ENCODE measurements at regions not wholly inside any gene's neighbourhood (a gene's known extent, or its start where the extent isn't known, plus 50 kb on each side); places are given as distances from the start of the nearest gene placed in this dataset.

DNA sequence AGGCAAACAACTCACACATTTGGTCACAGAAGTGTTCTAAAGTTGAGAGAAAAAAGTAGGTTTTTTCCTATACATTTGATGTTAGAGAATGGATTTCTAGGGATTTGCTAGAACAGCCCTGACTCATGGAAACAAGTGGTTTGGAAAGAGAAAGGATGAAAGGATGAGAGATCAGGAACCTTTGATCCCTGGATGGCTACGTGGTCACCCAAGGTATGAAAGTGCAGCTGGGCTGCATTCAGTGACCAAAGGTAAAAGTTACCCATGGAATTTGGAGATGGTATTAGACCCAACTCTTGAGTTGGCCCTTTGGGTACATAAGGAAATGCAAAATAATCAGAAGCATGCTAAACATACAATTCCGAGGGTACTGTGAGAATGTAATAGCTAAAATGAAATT, 61.3 kb upstream of the SPIN1 start:
- no peak for FAIRE-seq
- DNase-seq (ENCODE audit: low spot score in 2 of 2): no peak

DNA sequence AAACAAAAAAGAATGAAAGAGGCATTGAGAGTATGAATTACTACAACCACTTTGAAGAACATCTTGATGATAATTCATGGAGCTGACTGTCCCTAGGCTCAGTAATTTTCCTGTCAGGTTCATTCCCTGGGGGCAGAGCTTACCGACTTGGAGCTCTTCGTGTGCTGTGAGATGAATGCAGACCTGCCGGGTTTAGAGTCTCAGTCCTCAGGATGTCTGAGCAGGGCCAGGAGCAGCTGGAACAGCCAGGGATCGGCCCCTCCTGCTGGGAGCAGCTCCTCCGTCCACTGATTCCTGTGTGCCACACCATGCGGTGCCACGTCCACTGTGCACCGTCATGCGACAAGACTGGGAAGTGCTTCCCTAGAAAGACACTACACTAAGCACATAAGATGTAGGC, 62.2 kb upstream of the SPIN1 start:
- DNase-seq (ENCODE audit: low spot score in 2 of 2) (no peak), FAIRE-seq (no peak)

DNA sequence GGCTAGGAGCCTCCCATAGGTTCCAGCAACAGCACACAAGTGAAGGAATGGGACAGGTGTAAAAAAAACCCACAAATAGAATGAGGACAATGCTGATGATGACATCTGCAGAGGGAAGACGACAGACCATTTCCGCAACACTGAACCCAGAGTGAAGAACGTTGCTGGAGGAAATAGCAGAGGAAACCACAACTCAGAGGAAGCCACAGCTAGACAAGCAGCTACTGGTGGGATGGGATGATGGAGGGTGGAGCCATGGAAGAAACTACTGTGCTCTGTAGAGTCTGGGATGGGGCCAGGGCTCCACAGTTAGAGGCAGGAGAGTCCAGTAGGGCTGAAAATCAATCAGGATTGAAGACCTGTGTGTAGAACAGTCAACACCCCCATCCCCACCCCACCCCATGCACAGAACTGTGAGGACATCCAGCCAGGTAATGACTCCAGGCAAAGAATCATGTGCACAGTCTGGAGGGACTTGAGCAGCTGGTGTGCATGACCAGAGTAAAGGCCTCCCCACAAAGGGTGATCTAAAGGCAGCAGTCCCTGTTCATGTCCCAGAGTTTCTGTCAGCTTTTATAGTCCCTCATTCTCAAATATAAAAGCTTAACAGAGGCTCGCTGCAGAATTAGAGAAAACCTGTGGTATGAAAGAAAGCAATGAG, 65.2 kb upstream of the SPIN1 start:
- no peak for DNase-seq (ENCODE audit: low spot score in 2 of 2)
- no peak for FAIRE-seq

DNA sequence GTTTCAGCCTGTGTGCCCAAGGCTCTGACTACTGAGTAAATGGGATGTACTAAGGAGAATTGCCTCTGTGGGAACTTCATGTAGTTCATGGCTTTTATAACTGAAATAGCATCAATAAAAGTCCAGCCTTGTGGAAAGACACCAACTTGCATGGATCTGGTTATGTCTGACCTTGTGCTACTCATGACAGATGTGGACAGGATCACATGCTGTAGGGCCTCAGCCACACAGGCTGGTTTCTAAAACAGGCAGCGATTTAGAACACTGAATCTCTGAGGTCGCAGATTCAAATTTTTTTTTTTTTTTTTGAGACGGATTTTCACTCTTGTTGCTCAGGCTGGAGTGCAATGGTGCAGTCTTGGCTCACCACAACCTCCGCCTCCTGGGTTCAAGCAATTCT, 66.5 kb upstream of the SPIN1 start:
- DNase-seq (ENCODE audit: low spot score in 2 of 2) (no peak), FAIRE-seq (no peak)

DNA sequence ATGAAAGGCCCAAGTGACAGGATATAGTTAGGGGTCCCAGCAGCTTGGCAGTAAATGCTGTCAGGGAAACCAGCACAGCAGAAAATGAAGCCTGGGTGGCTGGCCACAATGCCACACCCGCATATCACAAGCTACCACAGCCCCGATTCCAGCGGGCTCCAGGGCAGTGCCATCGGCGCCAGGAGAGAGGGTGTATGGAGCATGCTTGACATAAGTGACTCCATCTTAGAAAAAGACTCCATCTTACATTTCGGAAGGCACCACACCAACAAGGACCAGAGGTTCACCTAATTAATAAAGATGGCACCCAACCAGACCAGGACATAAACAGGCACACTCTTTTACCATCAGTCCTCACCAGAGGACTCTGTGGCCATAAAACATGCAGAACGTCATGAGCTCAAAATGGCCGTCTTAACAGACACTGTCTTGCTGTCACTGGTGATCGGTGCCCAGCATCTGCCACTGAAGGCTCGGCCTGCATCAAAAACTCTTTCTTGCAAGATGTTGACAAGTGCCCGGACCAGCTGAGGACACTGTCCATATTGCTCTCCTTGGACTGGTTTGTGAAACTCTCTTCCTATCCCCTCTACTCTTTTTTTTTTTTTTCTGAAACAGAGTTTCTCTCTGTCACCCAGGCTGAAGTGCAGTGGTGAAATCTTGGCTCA, 67.4 kb upstream of the SPIN1 start:
- FAIRE-seq (no peak), DNase-seq (ENCODE audit: low spot score in 2 of 2) (no peak)

DNA sequence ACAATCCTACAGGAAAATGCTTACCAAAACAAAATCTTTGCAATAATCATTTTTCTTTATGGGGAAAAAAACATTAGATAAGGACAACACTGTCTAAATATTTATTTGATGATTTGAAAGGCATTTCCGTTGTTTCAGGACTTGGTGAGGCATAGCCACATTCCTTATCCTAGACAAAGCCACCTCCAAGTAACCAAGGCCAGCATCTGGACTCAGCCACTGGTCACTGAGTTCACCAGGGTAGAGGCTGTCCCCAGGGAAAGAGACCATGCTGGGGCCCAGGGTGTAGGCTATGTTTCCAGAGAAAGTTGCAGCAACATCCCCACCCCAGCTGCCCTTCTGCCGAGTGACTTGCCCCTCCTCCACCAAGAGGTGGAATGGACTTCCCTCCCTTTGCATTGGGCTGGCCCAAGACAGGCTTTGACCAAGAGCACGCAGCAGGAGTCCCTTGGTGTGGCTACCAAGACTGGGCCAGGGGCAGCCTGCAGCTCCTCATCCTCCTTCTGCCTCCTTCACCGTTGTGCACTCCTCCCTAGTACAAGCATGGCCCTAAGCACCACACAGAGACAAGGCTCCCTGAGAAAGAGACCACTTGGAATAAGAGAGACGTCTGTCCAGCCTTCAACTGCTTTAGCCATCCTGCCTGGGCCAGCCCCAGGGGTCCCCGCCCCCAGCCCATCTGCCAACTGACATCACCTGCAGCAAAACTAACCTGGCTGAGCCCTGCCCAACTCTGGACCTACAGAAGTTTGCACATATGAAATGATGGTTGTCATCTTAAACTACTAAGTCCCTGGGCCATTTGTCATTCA, 68.1 kb upstream of the SPIN1 start:
- FAIRE-seq: no peak

DNA sequence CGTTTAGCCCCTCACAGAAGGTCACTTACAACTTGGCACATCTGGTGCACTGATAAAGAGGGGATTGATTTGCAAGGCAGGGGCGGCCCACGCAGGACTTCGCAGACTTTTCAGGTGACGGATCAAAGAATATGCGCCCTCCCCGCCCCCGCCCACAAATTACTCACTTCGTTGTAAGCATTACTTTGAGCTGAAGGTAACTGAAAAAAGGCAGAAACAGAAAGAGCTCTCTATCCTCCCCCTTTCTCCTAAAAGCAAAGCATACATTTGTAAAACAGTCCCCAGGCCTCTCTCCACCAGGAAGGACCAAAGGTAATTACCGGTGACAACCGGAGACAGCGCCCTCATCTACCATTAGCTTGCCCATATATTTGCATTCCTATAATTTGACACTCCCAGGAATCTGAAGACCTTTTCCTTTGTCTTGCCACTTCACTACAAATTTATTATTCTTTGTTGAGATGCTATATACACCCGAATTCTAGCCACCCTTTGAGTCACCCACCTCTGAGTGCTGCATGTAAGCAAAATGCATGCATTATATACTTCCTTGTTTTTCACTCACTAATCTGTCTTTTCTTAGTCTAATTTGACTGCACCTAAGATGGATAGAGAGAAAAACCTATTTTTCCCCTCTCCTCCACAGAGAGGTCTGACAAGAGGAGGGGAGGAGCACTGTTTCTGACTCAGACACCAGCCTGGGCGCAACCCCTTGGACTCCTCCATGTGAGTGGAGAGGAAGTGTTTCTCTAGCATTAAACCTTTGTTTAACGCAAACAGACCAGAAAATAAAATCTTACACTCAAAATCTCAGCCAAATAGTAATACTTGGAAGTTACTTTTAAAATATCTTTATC, 74.7 kb upstream of the SPIN1 start:
- FAIRE-seq: no peak
- DNase-seq (ENCODE audit: low spot score in 2 of 2): no peak

More for the DNA sequence above, 68.1 kb upstream of the SPIN1 start:
- no peak for DNase-seq (ENCODE audit: low spot score in 2 of 2)

DNA sequence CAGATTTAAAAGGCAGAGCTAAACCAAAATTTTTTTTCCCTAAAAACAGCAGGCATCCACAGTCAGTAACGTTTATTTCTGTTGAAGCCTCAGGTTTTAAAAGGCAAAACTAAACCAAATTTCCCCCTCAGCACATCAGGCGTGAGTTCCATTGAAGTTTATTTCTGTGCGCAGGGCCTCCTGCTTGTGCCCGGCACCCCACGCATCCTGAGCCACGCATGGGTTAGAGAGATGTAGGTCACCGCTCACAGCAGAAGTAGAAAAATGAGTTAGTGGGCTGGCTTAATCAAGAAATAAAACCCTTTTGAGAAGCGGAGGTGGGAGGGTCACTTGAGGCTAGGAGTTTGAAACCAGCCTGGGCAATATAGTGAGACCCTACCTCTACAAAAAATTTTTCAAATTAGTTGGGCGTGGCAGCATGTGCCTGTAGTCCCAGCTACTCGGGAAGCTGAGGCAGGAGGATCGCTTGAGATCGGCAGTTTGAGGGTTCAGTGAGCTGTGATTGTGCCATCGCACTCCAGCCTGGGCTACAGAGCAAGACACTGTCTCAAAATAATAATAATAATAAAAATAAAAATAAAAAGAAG, 75.6 kb upstream of the SPIN1 start:
- FAIRE-seq (no peak), DNase-seq (ENCODE audit: low spot score in 2 of 2) (no peak)

DNA sequence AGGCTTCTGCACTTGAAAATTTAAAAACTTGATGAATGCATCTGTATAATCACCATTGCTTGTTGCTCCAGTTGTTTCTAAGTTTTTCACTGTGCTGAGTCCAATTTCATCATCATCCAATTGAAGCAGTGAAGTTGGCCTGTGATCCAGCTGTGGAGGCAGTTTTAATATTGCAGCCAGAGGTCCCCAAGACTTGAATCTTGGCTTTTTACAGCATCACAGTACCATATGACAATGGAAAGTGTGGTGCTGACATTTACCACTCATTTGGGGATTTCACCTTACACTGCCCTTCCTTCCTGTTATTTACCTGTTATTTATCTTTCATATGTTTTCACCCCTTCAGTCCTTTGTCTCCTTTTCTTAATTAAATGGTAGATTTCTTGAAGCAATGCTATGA, 76.2 kb upstream of the SPIN1 start:
- DNase-seq (ENCODE audit: low spot score in 2 of 2) (no peak), FAIRE-seq (no peak)

DNA sequence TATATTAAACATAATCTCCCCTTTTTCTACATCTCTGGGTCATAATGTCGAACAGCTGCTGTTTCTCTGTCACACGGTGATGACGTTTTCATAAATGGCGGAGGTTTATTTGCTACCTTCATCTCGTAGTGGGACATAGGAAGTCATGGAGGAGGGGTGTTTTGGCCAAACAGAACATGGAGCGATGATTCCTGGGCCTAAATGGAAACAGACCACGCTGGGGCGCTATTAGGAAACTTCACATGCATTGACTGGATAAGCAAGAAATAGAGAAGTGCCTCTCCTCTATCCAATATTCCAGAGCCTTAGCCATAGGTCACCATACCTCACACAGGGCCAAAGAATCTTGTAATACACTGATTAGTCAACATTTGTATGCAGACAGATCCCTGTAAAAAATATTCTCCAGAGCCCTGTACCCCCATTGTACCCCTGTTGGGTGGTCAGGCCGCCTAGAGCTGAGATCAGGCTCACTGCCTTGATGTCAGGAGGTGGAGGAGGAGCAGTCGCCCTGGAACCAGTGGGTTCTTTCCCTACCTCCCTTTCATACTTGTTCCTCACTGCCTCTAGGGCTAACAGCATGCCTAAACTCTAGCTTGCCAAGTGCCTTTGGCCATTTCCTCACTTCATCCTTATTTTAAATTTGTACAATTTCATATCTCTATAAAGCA, 77.8 kb upstream of the SPIN1 start:
- FAIRE-seq: no peak

DNA sequence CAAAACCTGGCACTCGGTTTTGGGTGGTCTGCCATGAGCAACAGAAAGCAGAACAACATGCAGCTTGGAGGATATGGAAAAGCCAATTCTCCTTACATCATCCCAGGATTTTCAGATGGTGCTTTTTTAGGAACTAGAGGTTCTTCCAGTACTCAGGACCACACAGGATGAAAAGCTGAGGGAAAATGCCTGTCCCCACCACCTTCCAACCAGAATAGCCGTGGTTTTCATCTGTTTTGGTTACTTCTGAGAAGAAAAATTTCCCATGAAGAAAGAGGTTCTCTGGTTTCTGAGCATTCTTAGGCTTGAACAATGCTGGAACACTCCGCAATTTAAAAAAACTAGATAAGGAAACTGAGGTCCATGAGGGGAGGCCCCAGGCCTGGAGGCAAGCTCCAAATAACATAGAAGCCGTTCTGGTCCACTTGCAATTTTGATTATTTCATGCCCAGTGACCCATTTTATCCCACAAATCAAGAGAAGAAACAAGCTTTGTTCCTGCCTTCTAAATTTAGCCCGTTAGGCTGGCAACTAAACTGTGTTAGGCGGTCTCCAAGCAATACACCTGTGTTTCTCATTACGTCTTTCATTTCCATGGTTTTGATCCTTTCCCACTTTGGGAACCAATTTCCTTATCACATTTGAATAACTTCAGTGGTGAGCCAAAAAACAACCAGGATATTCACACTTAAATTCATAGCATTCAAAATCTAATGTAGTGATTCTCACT, 79.2 kb upstream of the SPIN1 start:
- DNase-seq (ENCODE audit: low spot score in 2 of 2): no peak
- no peak for FAIRE-seq

More for the DNA sequence above, 77.8 kb upstream of the SPIN1 start:
- no peak for DNase-seq (ENCODE audit: low spot score in 2 of 2)

DNA sequence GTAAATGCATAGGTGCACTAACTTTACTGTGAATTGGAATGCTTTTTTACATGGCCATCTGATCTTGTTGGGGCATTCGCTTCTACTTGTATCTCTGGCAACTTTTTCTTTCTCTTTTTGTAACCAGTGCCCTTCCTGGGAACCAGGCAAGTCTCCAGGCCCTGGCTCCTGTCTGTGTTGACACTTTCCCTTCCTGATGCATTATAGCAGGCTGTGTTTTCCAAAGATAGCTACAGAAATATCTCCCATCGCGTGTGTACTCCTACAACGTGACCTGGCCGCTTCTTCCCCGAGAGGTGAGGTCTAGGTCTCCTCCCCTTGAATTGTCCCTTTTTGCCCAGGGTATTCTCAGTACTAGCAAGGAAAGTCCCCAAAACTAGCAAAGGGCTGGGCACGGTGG, 81.1 kb upstream of the SPIN1 start:
- FAIRE-seq (no peak), DNase-seq (ENCODE audit: low spot score in 2 of 2) (no peak)

DNA sequence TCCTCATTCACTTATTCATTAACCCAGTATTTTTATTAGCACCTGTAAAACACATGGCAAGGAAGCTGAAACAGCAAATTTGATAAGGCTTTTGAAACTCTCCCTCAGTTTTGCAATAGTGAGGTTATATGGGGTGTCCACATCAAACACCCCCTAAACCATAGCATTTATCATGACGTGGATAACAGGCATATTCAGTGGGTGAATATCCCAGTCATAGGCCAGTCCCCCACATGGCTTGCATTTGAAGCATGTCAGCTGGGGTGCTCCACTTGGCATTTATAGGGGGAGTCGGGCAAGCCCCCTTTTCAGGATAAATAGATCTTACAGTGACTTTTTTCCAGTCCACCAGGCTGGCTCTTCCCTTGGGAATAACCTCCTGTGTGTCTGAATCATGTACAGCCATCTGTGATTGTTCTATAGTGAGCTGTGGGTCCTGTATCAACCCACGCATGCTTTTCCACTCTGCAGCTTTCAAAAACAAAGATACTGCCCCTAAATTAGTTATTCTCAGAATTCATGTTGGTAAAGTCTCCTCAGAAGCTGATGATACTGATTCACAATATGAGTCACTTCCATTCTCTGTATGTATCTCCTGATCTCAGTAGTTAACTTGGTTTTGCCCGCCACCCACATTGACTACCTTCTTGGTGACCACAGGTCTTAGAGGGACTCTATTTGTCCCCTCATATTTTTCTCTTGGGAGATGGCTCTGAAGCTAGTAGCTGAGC, 84.4 kb upstream of the SPIN1 start:
- DNase-seq (ENCODE audit: low spot score in 2 of 2): peak in 1 of 2 donors; percentile 39
- FAIRE-seq: no peak

DNA sequence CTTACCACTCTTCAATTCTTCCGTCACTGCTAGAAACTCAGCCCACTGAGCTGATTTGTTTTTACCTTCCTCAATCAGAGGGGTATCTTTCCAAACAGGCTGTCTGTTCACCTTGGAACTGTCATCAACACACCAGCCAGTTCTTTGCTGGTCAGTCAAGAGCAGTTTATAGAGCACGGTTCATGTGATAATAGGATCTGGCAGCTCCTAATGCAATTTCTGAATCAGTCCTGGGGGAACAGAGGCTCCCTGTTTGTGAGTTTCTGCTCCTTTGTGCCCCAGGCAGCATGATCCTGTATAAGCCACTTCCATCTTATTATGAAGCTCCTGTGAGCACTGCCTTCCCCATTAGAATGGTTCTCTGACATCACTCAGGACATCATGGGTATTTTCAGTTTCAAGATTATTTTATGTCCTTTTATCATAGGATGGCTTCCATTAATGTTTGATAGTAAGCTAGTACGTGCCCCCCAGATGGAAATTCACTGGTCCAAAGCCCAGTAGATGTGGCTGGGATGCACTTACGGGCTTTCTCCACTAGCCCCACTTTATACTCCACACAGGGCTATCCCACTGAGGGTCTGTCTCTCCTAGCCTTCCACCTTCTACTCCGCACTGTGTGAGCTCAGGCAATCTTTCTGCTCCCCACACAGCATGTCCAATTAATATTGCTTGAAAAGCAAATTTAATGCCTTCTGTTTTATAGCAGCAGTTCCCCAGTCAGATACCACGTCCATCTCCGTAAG, 85.5 kb upstream of the SPIN1 start:
- no peak for FAIRE-seq
- DNase-seq (ENCODE audit: low spot score in 2 of 2): no peak

DNA sequence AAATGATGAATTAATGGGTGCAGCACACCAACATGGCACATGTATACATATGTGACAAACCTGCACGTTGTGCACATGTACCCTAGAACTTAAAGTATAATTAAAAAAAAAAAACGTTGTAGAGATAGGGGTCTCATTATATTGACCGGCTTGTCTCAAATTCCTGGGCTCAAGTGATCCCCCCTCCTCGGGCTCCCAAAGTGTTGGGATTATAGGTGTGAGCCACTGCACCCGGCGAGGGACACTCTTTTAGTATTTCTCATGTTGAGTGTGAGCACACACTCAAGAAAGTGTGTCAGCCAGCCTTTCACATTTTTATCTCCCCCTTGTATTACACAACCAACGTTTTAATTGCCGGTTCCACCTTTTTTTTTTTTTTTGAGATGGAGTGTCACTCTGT, 87.7 kb upstream of the SPIN1 start:
- DNase-seq (ENCODE audit: low spot score in 2 of 2) (no peak), FAIRE-seq (no peak)

DNA sequence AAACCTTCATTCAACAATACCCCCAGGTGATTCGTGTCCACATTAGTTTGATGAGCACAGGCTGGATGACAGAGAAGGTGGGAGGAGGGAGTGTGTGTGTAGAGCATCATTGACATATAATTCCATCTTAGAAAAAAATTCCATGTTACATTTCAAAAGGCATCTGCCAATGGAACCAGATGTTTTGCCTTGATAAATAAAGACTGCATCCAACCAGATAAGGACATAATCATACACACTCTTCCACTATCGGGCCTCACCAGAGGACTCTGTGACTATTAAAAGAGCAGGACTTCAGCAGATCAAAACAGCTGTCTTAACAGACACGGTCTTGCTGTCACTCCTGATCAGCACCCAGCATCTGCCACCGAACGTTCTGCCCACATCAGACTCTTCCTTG, 96.4 kb upstream of the SPIN1 start:
- FAIRE-seq (no peak), DNase-seq (ENCODE audit: low spot score in 2 of 2) (no peak)

DNA sequence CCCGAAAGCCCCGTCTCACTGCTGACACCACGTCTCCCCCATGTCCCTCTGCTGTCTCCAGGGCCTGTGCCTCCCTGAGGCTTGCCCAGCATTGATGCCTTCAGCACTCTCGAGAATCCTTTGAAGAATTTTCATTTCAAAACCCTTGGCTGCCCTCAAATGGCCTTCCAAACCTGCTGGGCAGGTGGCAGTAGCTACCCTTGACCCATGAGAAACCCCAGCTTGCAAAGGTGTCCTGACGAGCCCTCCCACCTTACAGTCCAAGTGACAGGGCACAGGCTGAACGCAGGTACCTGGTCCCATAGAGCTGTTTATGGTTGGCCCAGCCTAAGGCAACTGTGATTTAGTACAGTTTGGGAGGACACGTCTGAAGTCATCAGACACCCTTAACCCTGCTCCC, 97.2 kb upstream of the SPIN1 start:
- FAIRE-seq (no peak), DNase-seq (ENCODE audit: low spot score in 2 of 2) (no peak)

DNA sequence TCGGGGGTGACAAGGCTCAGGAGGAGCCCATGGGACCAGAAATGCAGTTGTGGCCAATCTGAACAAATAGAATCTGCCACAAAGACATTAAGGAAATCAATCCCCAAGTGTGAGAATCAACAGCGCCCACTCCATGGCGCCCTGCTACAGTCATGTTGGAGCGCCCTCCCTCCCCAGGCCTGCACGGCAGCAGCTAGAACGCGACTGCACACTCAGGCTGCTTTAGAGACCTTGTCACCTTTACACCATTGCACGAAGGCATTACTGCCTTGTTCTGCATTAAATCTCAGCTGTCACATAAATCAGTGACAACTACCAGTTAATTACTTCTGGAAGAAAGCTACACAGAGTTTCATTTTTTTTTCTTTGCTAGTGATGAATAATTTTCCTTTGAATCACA, 98.7 kb upstream of the SPIN1 start:
- DNase-seq (ENCODE audit: low spot score in 2 of 2) (no peak), FAIRE-seq (no peak)

All from frontal cortex (tissue), 3 donors.